WTC11 (cell line): ENCODE measurements at regions not wholly inside any gene's neighbourhood (a gene's known extent, or its start where the extent isn't known, plus 50 kb on each side); places are given as distances from the start of the nearest gene placed in this dataset.
"Not testable (repeated sequence)": the region's sequence is repeated elsewhere in the genome, so short reads cannot be mapped to it uniquely, and the experiment has no call there.

Experiments used
- ATAC-seq: fragments of 200-7000 bp; cut with Tn5 transposase; 2 replicates; pipeline ENCODE4 v1.10.0; 2021; ENCODE audit warnings: mild to moderate bottlenecking, moderate library complexity
- CTCF ChIA-PET: fragments of 300-600 bp; sonication (Branson Sonifier 250); formaldehyde crosslinking; loops from one replicate; lab custom pipeline; 2021; ENCODE audit warnings: antibody characterized with exemption; lab: Charles Lee
- POLR2A ChIA-PET: fragments of 350-600 bp; sonication (Branson Sonifier 250); formaldehyde crosslinking; loops from one replicate; lab custom pipeline; 2021; ENCODE audit warnings: antibody characterized with exemption; lab: Charles Lee
- DNase-seq: peaks from one replicate; pipeline ENCODE4 v3.0.0; 2021; ENCODE audit warnings: low spot score
- H3K27ac Mint-ChIP-seq: 2 replicates; pipeline ENCODE4 v1.8.0; 2021; ENCODE audit warnings: mixed read lengths
- H3K27me3 Mint-ChIP-seq: 2 replicates; pipeline ENCODE4 v1.8.0; 2021; ENCODE audit warnings: low read depth, mild to moderate bottlenecking, moderate library complexity, mixed read lengths
- H3K36me3 Mint-ChIP-seq: 2 replicates; pipeline ENCODE4 v1.8.0; 2021; ENCODE audit warnings: mixed read lengths
- H3K4me1 Mint-ChIP-seq: 2 replicates; pipeline ENCODE4 v1.8.0; 2022; ENCODE audit warnings: mixed read lengths
- H3K4me3 Mint-ChIP-seq: 2 replicates; pipeline ENCODE4 v1.8.0; 2021; ENCODE audit warnings: mild to moderate bottlenecking, moderate library complexity, mixed read lengths
- H3K9me3 Mint-ChIP-seq: 2 replicates; pipeline ENCODE4 v1.8.0; 2021; ENCODE audit warnings: mixed read lengths
- CDX4 ChIP-seq: fragments of 250-450 bp; sonication (Bioruptor Pico); IDR thresholded peaks from 2 replicates; pipeline ENCODE4 v1.9.0; 2021; ENCODE audit warnings: moderate library complexity, mild to moderate bottlenecking, inconsistent platforms, borderline replicate concordance
- CTCF ChIP-seq: fragments of 200-600 bp; IDR thresholded peaks from 2 replicates; pipeline ENCODE4 v1.8.0; 2022; ENCODE audit warnings: antibody characterized with exemption
- E2F1 ChIP-seq: sonication (generic); formaldehyde crosslinking; IDR thresholded peaks from 2 replicates; pipeline ENCODE4 v1.8.0; 2022; ENCODE audit warnings: mild to moderate bottlenecking, missing genetic modification reagents
- E2F4 ChIP-seq: sonication (generic); formaldehyde crosslinking; IDR thresholded peaks from 2 replicates; pipeline ENCODE4 v1.8.1; 2022; ENCODE audit warnings: low read depth, mild to moderate bottlenecking, moderate library complexity, missing genetic modification reagents, borderline replicate concordance
- E2F5 ChIP-seq: sonication (generic); formaldehyde crosslinking; IDR thresholded peaks from 2 replicates; pipeline ENCODE4 v1.8.1; 2022; ENCODE audit warnings: mild to moderate bottlenecking, moderate library complexity, missing genetic modification reagents
- FOXP1 ChIP-seq: sonication (generic); formaldehyde crosslinking; IDR thresholded peaks from 2 replicates; pipeline ENCODE4 v1.8.0; 2022; ENCODE audit warnings: missing genetic modification reagents, mild to moderate bottlenecking, moderate library complexity, borderline replicate concordance
- GABPB1 ChIP-seq: sonication (generic); formaldehyde crosslinking; IDR thresholded peaks from 2 replicates; pipeline ENCODE4 v1.8.1; 2023; ENCODE audit warnings: mild to moderate bottlenecking, missing genetic modification reagents
- HMGA2 ChIP-seq: fragments of 250-450 bp; sonication (Bioruptor Pico); IDR thresholded peaks from 2 replicates; pipeline ENCODE4 v1.4.0; 2021; ENCODE audit warnings: mild to moderate bottlenecking, moderate library complexity
- MLX ChIP-seq: sonication (generic); formaldehyde crosslinking; IDR thresholded peaks from 2 replicates; pipeline ENCODE4 v1.8.1; 2023; ENCODE audit warnings: mild to moderate bottlenecking, missing genetic modification reagents, moderate library complexity
- NR1H2 ChIP-seq: sonication (generic); formaldehyde crosslinking; IDR thresholded peaks from 2 replicates; pipeline ENCODE4 v1.9.0; 2021; ENCODE audit warnings: mild to moderate bottlenecking, moderate library complexity, missing genetic modification reagents
- PRRX2 ChIP-seq: fragments of 250-450 bp; sonication (Bioruptor Pico); IDR thresholded peaks from 2 replicates; pipeline ENCODE4 v1.8.0; 2021; ENCODE audit warnings: mild to moderate bottlenecking
- RORB ChIP-seq: fragments of 250-450 bp; sonication (Bioruptor Pico); IDR thresholded peaks from 2 replicates; pipeline ENCODE4 v1.9.0; 2021; ENCODE audit warnings: mild to moderate bottlenecking
- TP53 ChIP-seq: sonication (generic); formaldehyde crosslinking; IDR thresholded peaks from 2 replicates; pipeline ENCODE4 v1.8.1; 2023; ENCODE audit warnings: mild to moderate bottlenecking, missing genetic modification reagents
- USF2 ChIP-seq: sonication (generic); formaldehyde crosslinking; IDR thresholded peaks from 2 replicates; pipeline ENCODE4 v1.8.1; 2023; ENCODE audit warnings: mild to moderate bottlenecking, missing genetic modification reagents, moderate library complexity
- ZNF121 ChIP-seq: sonication (generic); formaldehyde crosslinking; IDR thresholded peaks from 2 replicates; pipeline ENCODE4 v1.8.0; 2023; ENCODE audit warnings: missing genetic modification reagents
- ZNF512 ChIP-seq: sonication (generic); formaldehyde crosslinking; IDR thresholded peaks from 2 replicates; pipeline ENCODE4 v1.8.1; 2022; ENCODE audit warnings: missing genetic modification reagents, borderline replicate concordance

GRCh38 chrY:20665357-20665756 is 89.8 kb downstream of the EIF1AY start:
- not testable (repeated sequence) for ATAC-seq

GRCh38 chrY:20681935-20682334 is 74.0 kb upstream of the RPS4Y2 start:
- DNase-seq: no peak
- no peaks in the 10 kb centered on the region for H3K4me1 Mint-ChIP-seq
- ChIA-PET CTCF (no interaction called here), POLR2A (no interaction called here)
- no peak overlapping the region for H3K4me3 Mint-ChIP-seq
- peaks cover 23% of the 10 kb centered on the region for H3K36me3 Mint-ChIP-seq
- H3K27me3 Mint-ChIP-seq: no peaks in the 10 kb centered on the region; the same call in 1 of the 2 replicates
- peaks cover 50% of the 10 kb centered on the region for H3K9me3 Mint-ChIP-seq
- TF ChIP-seq CTCF: no peak
- TF ChIP-seq RORB (CRISPR knock-in tag): no peak
- no peak for TF ChIP-seq E2F5 (CRISPR knock-in tag)
- TF ChIP-seq MLX (CRISPR knock-in tag): no peak
- TF ChIP-seq E2F4 (CRISPR knock-in tag): no peak
- TF ChIP-seq ZNF512 (CRISPR knock-in tag): no peak
- TF ChIP-seq USF2 (CRISPR knock-in tag): no peak
- TF ChIP-seq NR1H2 (CRISPR knock-in tag): no peak
- no peak for TF ChIP-seq TP53 (CRISPR knock-in tag)
- TF ChIP-seq GABPB1 (CRISPR knock-in tag): no peak
- no peak for TF ChIP-seq E2F1 (CRISPR knock-in tag)
- no peak for TF ChIP-seq FOXP1 (CRISPR knock-in tag)
- TF ChIP-seq ZNF121 (CRISPR knock-in tag): no peak
- TF ChIP-seq PRRX2 (CRISPR knock-in tag): no peak
- TF ChIP-seq CDX4 (CRISPR knock-in tag): no peak
- ATAC-seq: no peak
- H3K27ac Mint-ChIP-seq: no peak overlapping the region

More at GRCh38 chrY:20665357-20665756, 89.8 kb downstream of the EIF1AY start:
- DNase-seq, H3K4me1 Mint-ChIP-seq, CTCF ChIA-PET, H3K4me3 Mint-ChIP-seq, H3K27me3 Mint-ChIP-seq, H3K27ac Mint-ChIP-seq, POLR2A ChIA-PET: not testable (repeated sequence)
- peaks cover 43% of the 10 kb centered on the region for H3K36me3 Mint-ChIP-seq
- peaks cover 64% of the 10 kb centered on the region for H3K9me3 Mint-ChIP-seq
- peak; percentile 100 for TF ChIP-seq HMGA2 (CRISPR knock-in tag)
